Endothelial cell of umbilical vein (primary cell): ENCODE measurements at regions not wholly inside any gene's neighbourhood (a gene's known extent, or its start where the extent isn't known, plus 50 kb on each side); places are given as distances from the start of the nearest gene placed in this dataset.

Source experiments
- CTCF ChIP-seq, 2 donors: IDR thresholded peaks; 1 replicate in 1 of 2; 2 replicates in 1 of 2; pipeline ENCODE4 v1.5.1; 2011; ENCODE audit warnings: low read length in 2 of 2, mild to moderate bottlenecking in 2 of 2, moderate library complexity in 2 of 2, control low read depth in 1 of 2, inconsistent platforms in 1 of 2, low read depth in 1 of 2; ENCODE audit not compliant: insufficient read depth in 1 of 2; ENCODE audit errors: extremely low read depth in 1 of 2
- EZH2 ChIP-seq: IDR thresholded peaks from 2 replicates; pipeline ENCODE4 v1.6.1; 2012; ENCODE audit warnings: borderline replicate concordance, low read depth, mild to moderate bottlenecking, moderate library complexity, low read length, inconsistent platforms; ENCODE audit not compliant: severe bottlenecking
- MYC ChIP-seq: IDR thresholded peaks from one replicate; pipeline ENCODE4 v1.6.1; 2011; ENCODE audit warnings: mild to moderate bottlenecking, low read depth, low read length
- POLR2A ChIP-seq: IDR thresholded peaks from 2 replicates; pipeline ENCODE4 v1.6.1; 2012; ENCODE audit warnings: low read depth, mild to moderate bottlenecking, control low read depth, low read length
- POLR2AphosphoS5 ChIP-seq: IDR thresholded peaks from 2 replicates; pipeline ENCODE4 v1.6.1; 2012; ENCODE audit warnings: low read depth, mild to moderate bottlenecking, control low read depth, low read length, moderate library complexity; ENCODE audit not compliant: insufficient read depth

GRCh38 chr13:90947976-90948375 lies 399.5 kb upstream of the MIR17HG start:
- TF ChIP-seq CTCF (IDR thresholded peaks at IDR 0.05; ENCODE audit: extremely low read depth in 1 of 2, insufficient read depth in 1 of 2, low read depth in 1 of 2, low read length in 2 of 2) (no peak), MYC (no peak), POLR2A (no peak), EZH2 (no peak), POLR2AphosphoS5 (no peak)
